ENCODE measurements at regions not wholly inside any gene's neighbourhood (a gene's known extent, or its start where the extent isn't known, plus 50 kb on each side); places are given as distances from the start of the nearest gene placed in this dataset.

- Histone ChIP-seq H2AFZ (ENCODE audit: low read length) (no peak overlapping the region), H3K9me3 (ENCODE audit: control insufficient read depth, insufficient read depth, low read depth, low read length) (no peaks in the 10 kb centered on the region), H3K4me3 (replicated peaks in 1 of 4; ENCODE audit: control extremely low read depth in 1 of 4, insufficient read depth in 1 of 4, low read depth in 3 of 4, low read length in 4 of 4) (no peak overlapping the region), H3K27ac (ENCODE audit: insufficient read depth, low read length) (no peak overlapping the region), H3K4me1 (ENCODE audit: control insufficient read depth, extremely low read depth, insufficient read depth, low read length) (no peaks in the 10 kb centered on the region), H3K36me3 (ENCODE audit: control insufficient read depth, insufficient read depth, low read length) (no peaks in the 10 kb centered on the region), H3K9ac (ENCODE audit: insufficient read depth, low read length) (no peak overlapping the region), H3K4me2 (ENCODE audit: extremely low read depth, insufficient read depth, low read length) (no peak overlapping the region), H3K27me3 (ENCODE audit: control insufficient read depth, insufficient read depth, low read length) (no peaks in the 10 kb centered on the region), H3K79me2 (ENCODE audit: control insufficient read depth, insufficient read depth, low read length) (no peaks in the 10 kb centered on the region), H4K20me1 (ENCODE audit: control insufficient read depth, extremely low read depth, insufficient read depth, low read length) (no peaks in the 10 kb centered on the region)
- no peak for DNase-seq (ENCODE audit: low read depth in 2 of 2)
- no peak for TF ChIP-seq CTCF (conservative IDR thresholded peaks at IDR 0.05 in 1 of 2, IDR thresholded peaks at IDR 0.05 in 1 of 2; ENCODE audit: low read depth in 1 of 2, low read length in 2 of 2)
- TF ChIP-seq EZH2 (IDR thresholded peaks at IDR 0.05; ENCODE audit: low read length, missing control alignments), result no peak
Measured at GRCh38 chr11:92768121-92768840, 201.2 kb upstream of the MTNR1B start.

- no peak for TF ChIP-seq CTCF (conservative IDR thresholded peaks at IDR 0.05 in 1 of 2, IDR thresholded peaks at IDR 0.05 in 1 of 2; ENCODE audit: low read depth in 1 of 2, low read length in 2 of 2)
- TF ChIP-seq EZH2 (IDR thresholded peaks at IDR 0.05; ENCODE audit: low read length, missing control alignments), result no peak
- H2AFZ ChIP-seq (ENCODE audit: low read length), result no peak overlapping the region
- DNase-seq (ENCODE audit: low read depth in 2 of 2), result no peak
- no peaks in the 10 kb centered on the region for H3K9me3 ChIP-seq (ENCODE audit: control insufficient read depth, insufficient read depth, low read depth, low read length)
- no peaks in the 10 kb centered on the region for H4K20me1 ChIP-seq (ENCODE audit: control insufficient read depth, extremely low read depth, insufficient read depth, low read length)
- H3K4me3 ChIP-seq (replicated peaks in 1 of 4; ENCODE audit: control extremely low read depth in 1 of 4, insufficient read depth in 1 of 4, low read depth in 3 of 4, low read length in 4 of 4), result no peak overlapping the region
- H3K27me3 ChIP-seq (ENCODE audit: control insufficient read depth, insufficient read depth, low read length), result no peaks in the 10 kb centered on the region
- no peaks in the 10 kb centered on the region for H3K79me2 ChIP-seq (ENCODE audit: control insufficient read depth, insufficient read depth, low read length)
- H3K27ac ChIP-seq (ENCODE audit: insufficient read depth, low read length), result no peak overlapping the region
- H3K4me2 ChIP-seq (ENCODE audit: extremely low read depth, insufficient read depth, low read length), result no peak overlapping the region
- no peaks in the 10 kb centered on the region for H3K4me1 ChIP-seq (ENCODE audit: control insufficient read depth, extremely low read depth, insufficient read depth, low read length)
- H3K36me3 ChIP-seq (ENCODE audit: control insufficient read depth, insufficient read depth, low read length), result no peaks in the 10 kb centered on the region
- no peak overlapping the region for H3K9ac ChIP-seq (ENCODE audit: insufficient read depth, low read length)
Measured at GRCh38 chr11:92769112-92769511, 200.3 kb upstream of the MTNR1B start.

GRCh38 chr11:92770419-92770818, 199.0 kb upstream of the MTNR1B start:
- TF ChIP-seq EZH2 (IDR thresholded peaks at IDR 0.05; ENCODE audit: low read length, missing control alignments), result no peak
- TF ChIP-seq CTCF (conservative IDR thresholded peaks at IDR 0.05 in 1 of 2, IDR thresholded peaks at IDR 0.05 in 1 of 2; ENCODE audit: low read depth in 1 of 2, low read length in 2 of 2), result no peak
- Histone ChIP-seq H3K4me1 (ENCODE audit: control insufficient read depth, extremely low read depth, insufficient read depth, low read length) (no peaks in the 10 kb centered on the region), H3K27me3 (ENCODE audit: control insufficient read depth, insufficient read depth, low read length) (no peaks in the 10 kb centered on the region), H3K79me2 (ENCODE audit: control insufficient read depth, insufficient read depth, low read length) (no peaks in the 10 kb centered on the region), H4K20me1 (ENCODE audit: control insufficient read depth, extremely low read depth, insufficient read depth, low read length) (no peaks in the 10 kb centered on the region), H2AFZ (ENCODE audit: low read length) (no peak overlapping the region), H3K4me2 (ENCODE audit: extremely low read depth, insufficient read depth, low read length) (no peak overlapping the region), H3K4me3 (replicated peaks in 1 of 4; ENCODE audit: control extremely low read depth in 1 of 4, insufficient read depth in 1 of 4, low read depth in 3 of 4, low read length in 4 of 4) (no peak overlapping the region), H3K36me3 (ENCODE audit: control insufficient read depth, insufficient read depth, low read length) (no peaks in the 10 kb centered on the region), H3K27ac (ENCODE audit: insufficient read depth, low read length) (no peak overlapping the region), H3K9ac (ENCODE audit: insufficient read depth, low read length) (no peak overlapping the region), H3K9me3 (ENCODE audit: control insufficient read depth, insufficient read depth, low read depth, low read length) (no peaks in the 10 kb centered on the region)
- DNase-seq (ENCODE audit: low read depth in 2 of 2), result no peak
